ENCODE measurements at regions not wholly inside any gene's neighbourhood (a gene's known extent, or its start where the extent isn't known, plus 50 kb on each side); places are given as distances from the start of the nearest gene placed in this dataset.

GRCh38 chr2:222146488-222146887 is 152.3 kb downstream of the PAX3 start:
- no peak for DNase-seq

- no peak for DNase-seq
Measured at GRCh38 chr2:222142027-222142426, 156.8 kb downstream of the PAX3 start.

GRCh38 chr2:222136106-222136630 is 162.6 kb downstream of the PAX3 start:
- DNase-seq: no peak

GRCh38 chr2:222134654-222135053 is 164.1 kb downstream of the PAX3 start:
- no peak for DNase-seq

- DNase-seq: no peak
Measured at GRCh38 chr2:222133897-222134296, 164.9 kb downstream of the PAX3 start.

GRCh38 chr2:222130855-222131254 is 167.9 kb downstream of the PAX3 start:
- DNase-seq: no peak

- DNase-seq: no peak
Measured at GRCh38 chr2:222127660-222128059, 171.1 kb downstream of the PAX3 start.

- DNase-seq: no peak
Measured at GRCh38 chr2:222120933-222121332, 177.9 kb downstream of the PAX3 start.

GRCh38 chr2:222115296-222115695 is 183.5 kb downstream of the PAX3 start:
- DNase-seq: no peak

GRCh38 chr2:222108957-222109585 is 189.7 kb downstream of the PAX3 start:
- no peak for DNase-seq

GRCh38 chr2:222108497-222108896 is 190.3 kb downstream of the PAX3 start:
- no peak for DNase-seq

- no peak for DNase-seq
Measured at GRCh38 chr2:222105046-222105445, 193.8 kb downstream of the PAX3 start.

- no peak for DNase-seq
Measured at GRCh38 chr2:222102575-222103349, 196.0 kb downstream of the PAX3 start.

GRCh38 chr2:222100704-222101699 is 197.8 kb downstream of the PAX3 start:
- no peak for DNase-seq

- DNase-seq: no peak
Measured at GRCh38 chr2:222088561-222088960, 210.2 kb downstream of the PAX3 start.

GRCh38 chr2:222087998-222088397 is 210.8 kb downstream of the PAX3 start:
- no peak for DNase-seq

GRCh38 chr2:222082201-222082600 is 216.6 kb downstream of the PAX3 start:
- no peak for DNase-seq

- DNase-seq: no peak
Measured at GRCh38 chr2:222080141-222080540, 218.7 kb downstream of the PAX3 start.

GRCh38 chr2:222076973-222077690 is 221.7 kb downstream of the PAX3 start:
- no peak for DNase-seq

- DNase-seq: no peak
Measured at GRCh38 chr2:222074674-222075073, 224.1 kb downstream of the PAX3 start.

GRCh38 chr2:222071911-222072310 is 226.9 kb downstream of the PAX3 start:
- no peak for DNase-seq

- no peak for DNase-seq
Measured at GRCh38 chr2:222064286-222064685, 234.5 kb downstream of the PAX3 start.
